NT2/D1 (cell line): ENCODE measurements at regions not wholly inside any gene's neighbourhood (a gene's known extent, or its start where the extent isn't known, plus 50 kb on each side); places are given as distances from the start of the nearest gene placed in this dataset.

Experiments
- DNase-seq: peaks from one replicate; pipeline ENCODE4 v3.0.0-alpha.2; 2011; ENCODE audit warnings: low read depth, low spot score
- H3K27me3 ChIP-seq: 2 replicates; pipeline ENCODE4 v1.6.0; 2011; ENCODE audit warnings: mild to moderate bottlenecking; ENCODE audit not compliant: insufficient read length, insufficient read depth
- H3K36me3 ChIP-seq: 2 replicates; pipeline ENCODE4 v1.6.1; 2011; ENCODE audit warnings: mild to moderate bottlenecking, low read length, mixed read lengths; ENCODE audit not compliant: insufficient read depth, insufficient read length
- H3K4me1 ChIP-seq: 2 replicates; pipeline ENCODE4 v1.5.1; 2011; ENCODE audit not compliant: insufficient read depth, insufficient read length
- H3K4me3 ChIP-seq: 2 replicates; pipeline ENCODE4 v1.5.1; 2011; ENCODE audit warnings: low read depth; ENCODE audit not compliant: insufficient read length
- H3K9ac ChIP-seq: 2 replicates; pipeline ENCODE4 v1.6.0; 2011; ENCODE audit warnings: low read depth; ENCODE audit not compliant: insufficient read length
- H3K9me3 ChIP-seq: 2 replicates; pipeline ENCODE4 v1.5.1; 2011; ENCODE audit warnings: mild to moderate bottlenecking, low read length; ENCODE audit not compliant: insufficient read depth
- SUZ12 ChIP-seq: IDR thresholded peaks from 2 replicates; pipeline ENCODE4 v1.6.1; 2011; ENCODE audit not compliant: insufficient read length, insufficient read depth; ENCODE audit errors: extremely low read depth
- YY1 ChIP-seq: IDR thresholded peaks from 2 replicates; pipeline ENCODE4 v1.6.1; 2011; ENCODE audit not compliant: insufficient read length, insufficient read depth
- ZNF274 ChIP-seq: IDR thresholded peaks from 2 replicates; pipeline ENCODE4 v1.6.1; 2011; ENCODE audit warnings: mild to moderate bottlenecking, low read depth, low read length

DNA sequence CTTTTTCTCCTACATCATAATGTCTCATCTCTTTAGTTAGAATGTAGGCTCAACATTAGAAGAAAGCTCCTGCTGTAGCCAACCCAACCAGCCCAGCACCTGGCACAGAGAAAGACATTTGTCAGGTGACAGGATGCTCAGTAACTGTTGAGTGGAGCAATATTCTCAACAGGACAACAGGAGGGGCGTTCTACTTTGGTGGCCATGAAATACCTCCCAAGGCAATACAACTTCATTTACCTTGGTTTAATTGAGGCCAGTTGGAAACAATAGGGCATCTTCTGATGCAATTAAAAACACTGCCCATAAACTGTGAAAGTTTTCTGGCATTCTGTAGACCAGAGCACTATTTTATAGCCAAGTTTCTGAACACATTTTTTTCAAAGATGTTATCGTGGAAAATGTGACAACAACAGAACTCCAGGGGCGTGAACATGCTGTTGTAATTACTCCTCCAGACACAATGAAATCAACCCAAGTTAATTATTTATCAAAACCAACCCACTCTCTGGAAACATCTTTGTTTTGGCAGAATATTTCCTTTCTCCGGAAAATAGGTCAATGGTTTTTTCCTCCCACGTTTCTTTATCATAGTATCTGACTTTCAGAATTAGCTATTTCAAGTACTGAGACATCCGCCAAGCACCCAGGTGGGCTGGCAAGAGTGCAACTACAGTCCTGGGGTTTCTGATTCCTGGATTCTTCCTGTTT lies 538.1 kb downstream of the SOX6 start:
- Histone ChIP-seq H3K4me1 (no peaks in the 10 kb centered on the region), H3K9me3 (peaks cover 8% of the 10 kb centered on the region), H3K9ac (no peak overlapping the region), H3K4me3 (no peak overlapping the region), H3K27me3 (no peaks in the 10 kb centered on the region), H3K36me3 (no peaks in the 10 kb centered on the region)
- TF ChIP-seq ZNF274 = no peak
- no peak for TF ChIP-seq YY1
- TF ChIP-seq SUZ12 = no peak
- DNase-seq = no peak

- Histone ChIP-seq H3K9me3 (peaks cover 8% of the 10 kb centered on the region), H3K4me3 (no peak overlapping the region), H3K9ac (no peak overlapping the region), H3K4me1 (no peaks in the 10 kb centered on the region), H3K36me3 (no peaks in the 10 kb centered on the region), H3K27me3 (no peaks in the 10 kb centered on the region)
- peak; percentile 18 for DNase-seq
- TF ChIP-seq ZNF274 = no peak
These were observed 536.6 kb downstream of the SOX6 start for GRCh38 chr11:15819679-15820286.

DNA sequence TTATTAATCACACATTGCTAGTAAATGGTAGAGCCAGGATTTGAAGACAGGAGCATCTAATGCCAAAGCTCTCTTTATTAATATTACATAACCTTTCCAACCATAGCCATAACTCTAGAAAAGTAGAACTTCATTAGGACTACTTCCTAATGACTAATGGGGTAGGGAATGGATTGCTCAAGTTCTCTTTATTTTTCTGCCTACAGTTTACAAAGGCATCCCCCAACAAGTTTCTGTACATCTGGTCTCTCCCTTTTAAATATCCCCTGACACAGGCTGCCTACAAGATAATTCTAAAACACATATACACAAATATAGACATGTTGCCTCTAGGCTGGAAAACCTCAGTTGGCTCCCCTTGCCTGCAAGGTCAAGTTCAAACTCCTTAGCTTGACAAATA lies 534.9 kb downstream of the SOX6 start:
- Histone ChIP-seq H3K4me1 (no peaks in the 10 kb centered on the region), H3K4me3 (no peak overlapping the region), H3K9ac (no peak overlapping the region), H3K9me3 (peaks cover 8% of the 10 kb centered on the region), H3K36me3 (no peaks in the 10 kb centered on the region), H3K27me3 (no peaks in the 10 kb centered on the region)
- no peak for DNase-seq
- TF ChIP-seq YY1 = no peak
- TF ChIP-seq ZNF274 = no peak
- no peak for TF ChIP-seq SUZ12

GRCh38 chr11:15824060-15824459 lies 532.3 kb downstream of the SOX6 start:
- Histone ChIP-seq H3K4me3 (no peak overlapping the region), H3K27me3 (no peaks in the 10 kb centered on the region), H3K4me1 (no peaks in the 10 kb centered on the region), H3K9ac (no peak overlapping the region), H3K9me3 (peaks cover 8% of the 10 kb centered on the region; the same call in 1 of the 2 replicates), H3K36me3 (no peaks in the 10 kb centered on the region)
- DNase-seq = no peak
- TF ChIP-seq YY1 (no peak), ZNF274 (no peak), SUZ12 (no peak)

DNA sequence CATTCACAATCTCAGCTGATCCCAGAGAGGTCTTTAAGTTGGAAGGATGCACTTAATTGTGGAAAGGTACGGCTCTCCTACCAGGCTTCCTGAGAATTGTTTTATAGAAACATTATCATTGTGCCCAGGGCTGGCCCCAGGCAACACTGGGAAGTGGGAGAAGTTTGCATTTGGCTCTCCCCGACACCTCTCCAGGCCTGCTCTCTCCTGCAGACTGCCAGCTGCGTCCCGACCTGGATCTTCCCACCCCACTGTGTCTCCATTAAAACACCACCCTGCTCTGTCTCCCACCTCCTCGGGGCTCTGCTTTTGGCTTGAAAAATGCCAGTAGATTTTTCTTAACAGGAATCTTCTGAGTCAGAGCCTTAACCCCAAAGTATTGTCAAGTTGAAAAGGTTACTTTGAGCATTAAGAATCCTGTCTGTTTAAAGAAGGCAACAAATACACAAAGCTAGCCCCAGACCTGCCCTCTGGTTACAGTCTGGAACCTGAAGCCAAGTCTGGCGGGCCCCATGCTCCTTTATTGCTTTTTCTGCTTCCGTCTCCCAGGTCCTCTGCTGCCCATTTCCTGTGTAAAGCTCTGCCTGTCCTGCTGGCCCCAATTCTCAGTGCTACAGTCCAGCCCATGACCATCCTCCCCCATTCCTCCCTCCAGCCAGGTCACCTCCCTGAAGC lies 530.2 kb downstream of the SOX6 start:
- no peaks in the 10 kb centered on the region for H3K27me3 ChIP-seq
- H3K9me3 ChIP-seq = no peaks in the 10 kb centered on the region; the same call in 1 of the 2 replicates
- H3K36me3 ChIP-seq = no peaks in the 10 kb centered on the region
- H3K9ac ChIP-seq = no peak overlapping the region
- no peak overlapping the region for H3K4me3 ChIP-seq
- no peak for DNase-seq
- H3K4me1 ChIP-seq = no peaks in the 10 kb centered on the region
- no peak for TF ChIP-seq ZNF274
- TF ChIP-seq YY1 = no peak
- TF ChIP-seq SUZ12 = no peak

DNA sequence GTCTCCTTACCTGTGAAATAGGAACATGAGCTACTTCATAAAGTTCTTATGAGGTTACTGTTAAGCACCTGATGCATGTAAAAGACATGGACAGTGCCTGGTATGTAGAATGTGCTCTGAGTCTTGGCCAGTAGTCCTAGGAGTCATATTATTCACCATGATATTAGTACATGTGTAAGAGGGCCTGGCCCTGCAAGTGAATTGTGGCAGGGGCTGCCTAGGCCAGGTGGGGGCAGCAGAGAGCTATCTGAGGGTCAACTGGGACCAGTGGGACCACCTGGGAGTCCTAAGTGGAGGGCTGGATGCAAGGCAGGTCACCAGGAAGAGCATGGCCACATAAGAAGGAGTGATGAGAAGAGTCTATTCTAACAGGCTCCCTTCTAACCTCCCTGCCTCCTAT lies 529.5 kb downstream of the SOX6 start:
- H3K4me1 ChIP-seq = no peaks in the 10 kb centered on the region
- peak; percentile 40 for DNase-seq
- H3K9me3 ChIP-seq = no peaks in the 10 kb centered on the region
- H3K4me3 ChIP-seq = no peak overlapping the region
- H3K36me3 ChIP-seq = no peaks in the 10 kb centered on the region
- H3K27me3 ChIP-seq = no peaks in the 10 kb centered on the region
- no peak for TF ChIP-seq SUZ12
- TF ChIP-seq YY1 = no peak
- no peak for TF ChIP-seq ZNF274
- no peak overlapping the region for H3K9ac ChIP-seq

- no peaks in the 10 kb centered on the region for H3K9me3 ChIP-seq
- no peaks in the 10 kb centered on the region for H3K4me1 ChIP-seq
- no peak overlapping the region for H3K4me3 ChIP-seq
- TF ChIP-seq SUZ12 (no peak), YY1 (no peak), ZNF274 (no peak)
- H3K9ac ChIP-seq = no peak overlapping the region
- H3K36me3 ChIP-seq = no peaks in the 10 kb centered on the region
- no peak for DNase-seq
- H3K27me3 ChIP-seq = no peaks in the 10 kb centered on the region
These were observed 528.0 kb downstream of the SOX6 start for GRCh38 chr11:15828215-15828853.
